ENCODE measurements at regions not wholly inside any gene's neighbourhood (a gene's known extent, or its start where the extent isn't known, plus 50 kb on each side); places are given as distances from the start of the nearest gene placed in this dataset.

- TF ChIP-seq CTCF (IDR thresholded peaks at IDR 0.05) (no peak), POLR2A (IDR thresholded peaks at IDR 0.05) (no peak)
Observed at GRCh38 chr9:95815961-95816360, 59.5 kb upstream of the ERCC6L2 start.

Measured in right lobe of liver (tissue), 4 donors.